HEK293 (cell line): ENCODE measurements at regions not wholly inside any gene's neighbourhood (a gene's known extent, or its start where the extent isn't known, plus 50 kb on each side); places are given as distances from the start of the nearest gene placed in this dataset.

Source experiments
- CTCF ChIA-PET: fragments of 350-600 bp; formaldehyde crosslinking; extraction: SDS; loops from one replicate; lab custom pipeline; 2021; ENCODE audit warnings: antibody characterized with exemption; lab: Yijun Ruan, JAX
- POLR2A ChIA-PET: fragments of 300-600 bp; formaldehyde crosslinking; extraction: SDS; loops from one replicate; lab custom pipeline; 2020; ENCODE audit warnings: antibody characterized with exemption, inconsistent platforms; lab: Yijun Ruan, JAX
- H3K27ac ChIP-seq: fragments of 200-500 bp; sonication (Bioruptor generic); 2 replicates; pipeline ENCODE4 v1.5.1; 2014; ENCODE audit warnings: low read depth, low read length, control low read depth, inconsistent platforms; ENCODE audit errors: extremely low read depth
- H3K36me3 ChIP-seq, 2 experiments: fragments of 200-500 bp in 1 of 2; sonication (Bioruptor generic) in 1 of 2; 1 replicate in 1 of 2; 2 replicates in 1 of 2; pipeline ENCODE4 v1.5.1; 2014 to 2017; ENCODE audit warnings: inconsistent platforms in 2 of 2, low read length in 2 of 2; ENCODE audit not compliant: control insufficient read depth in 2 of 2, insufficient read depth in 1 of 2
- H3K4me1 ChIP-seq: fragments of 200-500 bp; sonication (Bioruptor generic); 2 replicates; pipeline ENCODE4 v1.5.1; 2014; ENCODE audit warnings: mild to moderate bottlenecking, low read length, inconsistent platforms; ENCODE audit not compliant: control insufficient read depth, insufficient read depth
- H3K4me3 ChIP-seq: 2 replicates; pipeline ENCODE4 v1.5.1; 2011; ENCODE audit warnings: low read depth, mild to moderate bottlenecking, control low read depth, low read length, moderate library complexity
- H3K9me3 ChIP-seq: fragments of 200-500 bp; sonication (Bioruptor generic); 2 replicates; pipeline ENCODE4 v1.5.1; 2014; ENCODE audit warnings: low read depth, low read length, inconsistent platforms; ENCODE audit not compliant: control insufficient read depth, insufficient read depth
- GLIS2 ChIP-seq: fragments of 450-650 bp; formaldehyde crosslinking; IDR thresholded peaks from 2 replicates; pipeline ENCODE4 v1.5.1; 2016; ENCODE audit warnings: missing biosample characterization, missing genetic modification characterization
- SCRT1 ChIP-seq: fragments of 450-650 bp; formaldehyde crosslinking; IDR thresholded peaks from 2 replicates; pipeline ENCODE4 v1.5.1; 2016; ENCODE audit warnings: missing biosample characterization, missing genetic modification characterization, borderline replicate concordance
- SETDB1 ChIP-seq: IDR thresholded peaks from one replicate; pipeline ENCODE4 v1.6.1; 2017; ENCODE audit warnings: mild to moderate bottlenecking, low read length, moderate library complexity, mixed read lengths; ENCODE audit not compliant: insufficient read length
- SP7 ChIP-seq: fragments of 450-650 bp; formaldehyde crosslinking; IDR thresholded peaks from 2 replicates; pipeline ENCODE4 v1.5.1; 2016; ENCODE audit warnings: missing biosample characterization, missing genetic modification characterization
- TRIM28 ChIP-seq: IDR thresholded peaks from 2 replicates; pipeline ENCODE4 v1.6.1; 2011; ENCODE audit warnings: low read length, control low read depth, borderline replicate concordance
- ZBTB1 ChIP-seq: fragments of 450-650 bp; formaldehyde crosslinking; IDR thresholded peaks from 2 replicates; pipeline ENCODE4 v1.5.1; 2016; ENCODE audit warnings: missing biosample characterization, missing genetic modification characterization
- ZBTB17 ChIP-seq: fragments of 450-650 bp; formaldehyde crosslinking; IDR thresholded peaks from 2 replicates; pipeline ENCODE4 v1.5.1; 2016; ENCODE audit warnings: missing biosample characterization, missing genetic modification characterization
- ZBTB20 ChIP-seq: fragments of 450-650 bp; formaldehyde crosslinking; IDR thresholded peaks from 2 replicates; pipeline ENCODE4 v1.5.1; 2016; ENCODE audit warnings: missing biosample characterization, missing genetic modification characterization
- ZBTB8A ChIP-seq: fragments of 450-650 bp; formaldehyde crosslinking; IDR thresholded peaks from 2 replicates; pipeline ENCODE4 v1.5.1; 2016; ENCODE audit warnings: missing biosample characterization, missing genetic modification characterization
- ZIC2 ChIP-seq: fragments of 450-650 bp; formaldehyde crosslinking; IDR thresholded peaks from 2 replicates; pipeline ENCODE4 v1.5.1; 2016; ENCODE audit warnings: missing biosample characterization, missing genetic modification characterization
- ZNF133 ChIP-seq: fragments of 450-650 bp; formaldehyde crosslinking; IDR thresholded peaks from 2 replicates; pipeline ENCODE4 v1.5.1; 2016; ENCODE audit warnings: missing biosample characterization, missing genetic modification characterization
- ZNF184 ChIP-seq: fragments of 450-650 bp; IDR thresholded peaks from 2 replicates; pipeline ENCODE4 v1.5.1; 2018; ENCODE audit warnings: missing biosample characterization, mild to moderate bottlenecking, missing genetic modification characterization
- ZNF2 ChIP-seq: fragments of 450-650 bp; formaldehyde crosslinking; IDR thresholded peaks from 2 replicates; pipeline ENCODE4 v1.5.1; 2016; ENCODE audit warnings: missing biosample characterization, missing genetic modification characterization
- ZNF311 ChIP-seq: fragments of 450-650 bp; formaldehyde crosslinking; IDR thresholded peaks from 2 replicates; pipeline ENCODE4 v1.5.1; 2017; ENCODE audit warnings: missing biosample characterization, missing genetic modification characterization, borderline replicate concordance
- ZNF324 ChIP-seq: fragments of 450-650 bp; formaldehyde crosslinking; IDR thresholded peaks from 2 replicates; pipeline ENCODE4 v1.5.1; 2016; ENCODE audit warnings: missing biosample characterization, missing genetic modification characterization
- ZNF391 ChIP-seq: fragments of 450-650 bp; formaldehyde crosslinking; IDR thresholded peaks from 2 replicates; pipeline ENCODE4 v1.5.1; 2016; ENCODE audit warnings: low read depth, missing biosample characterization, missing genetic modification characterization, borderline replicate concordance
- ZNF416 ChIP-seq: fragments of 450-650 bp; formaldehyde crosslinking; IDR thresholded peaks from 2 replicates; pipeline ENCODE4 v1.5.1; 2016; ENCODE audit warnings: missing biosample characterization, missing genetic modification characterization
- ZNF473 ChIP-seq: fragments of 450-650 bp; formaldehyde crosslinking; IDR thresholded peaks from 2 replicates; pipeline ENCODE4 v1.5.1; 2017; ENCODE audit warnings: missing biosample characterization, missing genetic modification characterization
- ZNF48 ChIP-seq: fragments of 450-650 bp; formaldehyde crosslinking; IDR thresholded peaks from 2 replicates; pipeline ENCODE4 v1.5.1; 2016; ENCODE audit warnings: missing biosample characterization, missing genetic modification characterization
- ZNF521 ChIP-seq: fragments of 450-650 bp; formaldehyde crosslinking; IDR thresholded peaks from 2 replicates; pipeline ENCODE4 v1.5.1; 2017; ENCODE audit warnings: missing biosample characterization, mild to moderate bottlenecking, missing genetic modification characterization
- ZNF561 ChIP-seq: fragments of 450-650 bp; IDR thresholded peaks from 2 replicates; pipeline ENCODE4 v1.5.1; 2018; ENCODE audit warnings: missing biosample characterization, missing genetic modification characterization, borderline replicate concordance
- ZNF677 ChIP-seq: fragments of 450-650 bp; IDR thresholded peaks from 2 replicates; pipeline ENCODE4 v1.5.0; 2018; ENCODE audit warnings: missing biosample characterization, mild to moderate bottlenecking, missing genetic modification characterization, moderate library complexity
- ZNF785 ChIP-seq: fragments of 450-650 bp; formaldehyde crosslinking; IDR thresholded peaks from 2 replicates; pipeline ENCODE4 v1.5.1; 2016; ENCODE audit warnings: missing biosample characterization, missing genetic modification characterization
- ZNF791 ChIP-seq: fragments of 450-650 bp; formaldehyde crosslinking; IDR thresholded peaks from 2 replicates; pipeline ENCODE4 v1.5.1; 2016; ENCODE audit warnings: missing biosample characterization, missing genetic modification characterization
- TF ChIP-seq, protein P1 (sequence below): fragments of 450-650 bp; formaldehyde crosslinking; IDR thresholded peaks from 2 replicates; pipeline ENCODE4 v1.5.1; 2016; ENCODE audit warnings: missing biosample characterization, missing genetic modification characterization
- TF ChIP-seq, protein P2 (sequence below): fragments of 450-650 bp; formaldehyde crosslinking; IDR thresholded peaks from 2 replicates; pipeline ENCODE4 v1.5.1; 2017; ENCODE audit warnings: missing biosample characterization, missing genetic modification characterization
- TF ChIP-seq, protein P3 (sequence below): fragments of 450-650 bp; formaldehyde crosslinking; IDR thresholded peaks from 2 replicates; pipeline ENCODE4 v1.5.1; 2016; ENCODE audit warnings: missing biosample characterization, missing genetic modification characterization

DNA sequence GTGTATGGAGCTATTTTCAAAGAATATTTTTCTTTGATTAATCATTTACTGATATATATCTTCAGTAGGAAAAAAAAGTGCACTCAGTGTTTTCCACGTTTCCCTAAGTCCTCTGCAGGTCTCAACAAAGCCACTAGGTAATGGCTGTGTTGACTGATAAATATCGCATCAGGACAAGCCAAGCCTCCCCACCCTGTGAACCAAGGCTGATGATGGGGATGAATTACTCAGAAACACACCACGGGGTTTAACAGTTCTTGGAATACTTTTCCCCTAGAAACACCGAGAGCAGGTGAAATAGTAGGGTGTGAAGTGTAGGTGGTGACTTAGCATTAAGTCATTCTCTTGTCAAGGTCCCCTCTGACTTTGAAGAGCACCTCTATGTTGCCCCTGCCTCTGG, 423.5 kb upstream of the IGFBP3 start:
- no peak overlapping the region for H3K27ac ChIP-seq
- TF ChIP-seq ZNF324 (no peak), ZNF521 (tag by site-specific recombination) (no peak), ZBTB8A (tag by site-specific recombination) (no peak), ZNF48 (tag by site-specific recombination) (no peak), ZNF473 (tag by site-specific recombination) (no peak), SETDB1 (no peak), GLIS2 (tag by site-specific recombination) (no peak), ZNF184 (tag by site-specific recombination) (no peak), ZNF311 (no peak), ZNF2 (tag by site-specific recombination) (no peak), ZBTB17 (tag by site-specific recombination) (no peak), ZNF133 (no peak)
- TF ChIP-seq, protein P1, sequence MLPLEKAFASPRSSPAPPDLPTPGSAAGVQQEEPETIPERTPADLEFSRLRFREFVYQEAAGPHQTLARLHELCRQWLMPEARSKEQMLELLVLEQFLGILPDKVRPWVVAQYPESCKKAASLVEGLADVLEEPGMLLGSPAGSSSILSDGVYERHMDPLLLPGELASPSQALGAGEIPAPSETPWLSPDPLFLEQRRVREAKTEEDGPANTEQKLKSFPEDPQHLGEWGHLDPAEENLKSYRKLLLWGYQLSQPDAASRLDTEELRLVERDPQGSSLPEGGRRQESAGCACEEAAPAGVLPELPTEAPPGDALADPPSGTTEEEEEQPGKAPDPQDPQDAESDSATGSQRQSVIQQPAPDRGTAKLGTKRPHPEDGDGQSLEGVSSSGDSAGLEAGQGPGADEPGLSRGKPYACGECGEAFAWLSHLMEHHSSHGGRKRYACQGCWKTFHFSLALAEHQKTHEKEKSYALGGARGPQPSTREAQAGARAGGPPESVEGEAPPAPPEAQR (tag by site-specific recombination) = no peak
- ChIA-PET POLR2A (no interaction called here), CTCF (interaction anchor here (3.0 kb wide), 1 partner anchor 422 kb away, joined by 12 read pairs; the partner anchor contains the start of gene IGFBP3)
- H3K36me3 ChIP-seq = no peaks in the 10 kb centered on the region
- H3K9me3 ChIP-seq = no peaks in the 10 kb centered on the region
- H3K4me3 ChIP-seq = no peak overlapping the region
- no peaks in the 10 kb centered on the region for H3K4me1 ChIP-seq

DNA sequence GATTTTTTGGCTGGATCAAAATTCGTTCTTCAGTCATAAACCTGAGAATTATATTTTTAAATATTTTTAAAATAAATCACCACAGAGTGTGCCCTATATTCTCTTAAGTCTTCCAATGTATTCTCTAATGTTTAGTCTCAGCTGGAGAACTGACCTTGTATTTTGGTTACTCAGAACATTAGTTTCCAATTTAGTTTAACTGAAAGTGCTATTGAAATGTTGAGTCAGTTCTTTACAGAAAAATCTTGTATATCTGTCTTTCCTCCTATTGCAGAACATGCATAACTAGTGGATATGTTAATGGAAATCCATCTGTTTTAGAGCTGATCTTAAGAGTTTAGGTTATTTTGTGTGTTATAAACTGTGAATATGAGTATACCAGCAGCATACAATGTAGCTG, 422.7 kb upstream of the IGFBP3 start:
- no peaks in the 10 kb centered on the region for H3K9me3 ChIP-seq
- no peaks in the 10 kb centered on the region for H3K36me3 ChIP-seq
- H3K4me3 ChIP-seq = no peak overlapping the region
- H3K4me1 ChIP-seq = no peaks in the 10 kb centered on the region
- TF ChIP-seq ZIC2 (tag by site-specific recombination) = no peak
- TF ChIP-seq, protein P2, sequence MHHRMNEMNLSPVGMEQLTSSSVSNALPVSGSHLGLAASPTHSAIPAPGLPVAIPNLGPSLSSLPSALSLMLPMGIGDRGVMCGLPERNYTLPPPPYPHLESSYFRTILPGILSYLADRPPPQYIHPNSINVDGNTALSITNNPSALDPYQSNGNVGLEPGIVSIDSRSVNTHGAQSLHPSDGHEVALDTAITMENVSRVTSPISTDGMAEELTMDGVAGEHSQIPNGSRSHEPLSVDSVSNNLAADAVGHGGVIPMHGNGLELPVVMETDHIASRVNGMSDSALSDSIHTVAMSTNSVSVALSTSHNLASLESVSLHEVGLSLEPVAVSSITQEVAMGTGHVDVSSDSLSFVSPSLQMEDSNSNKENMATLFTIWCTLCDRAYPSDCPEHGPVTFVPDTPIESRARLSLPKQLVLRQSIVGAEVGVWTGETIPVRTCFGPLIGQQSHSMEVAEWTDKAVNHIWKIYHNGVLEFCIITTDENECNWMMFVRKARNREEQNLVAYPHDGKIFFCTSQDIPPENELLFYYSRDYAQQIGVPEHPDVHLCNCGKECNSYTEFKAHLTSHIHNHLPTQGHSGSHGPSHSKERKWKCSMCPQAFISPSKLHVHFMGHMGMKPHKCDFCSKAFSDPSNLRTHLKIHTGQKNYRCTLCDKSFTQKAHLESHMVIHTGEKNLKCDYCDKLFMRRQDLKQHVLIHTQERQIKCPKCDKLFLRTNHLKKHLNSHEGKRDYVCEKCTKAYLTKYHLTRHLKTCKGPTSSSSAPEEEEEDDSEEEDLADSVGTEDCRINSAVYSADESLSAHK (tag by site-specific recombination) = no peak
- TF ChIP-seq TRIM28 = no peak
- TF ChIP-seq ZNF677 (tag by site-specific recombination) = no peak
- TF ChIP-seq SCRT1 (tag by site-specific recombination) = no peak
- TF ChIP-seq ZNF785 = no peak
- TF ChIP-seq ZNF561 = no peak
- no peak for TF ChIP-seq ZNF391 (tag by site-specific recombination)
- TF ChIP-seq ZBTB1 (tag by site-specific recombination) = no peak
- TF ChIP-seq ZBTB20 (tag by site-specific recombination) = no peak
- no peak for TF ChIP-seq ZNF416 (tag by site-specific recombination)
- TF ChIP-seq SP7 (tag by site-specific recombination) = no peak
- TF ChIP-seq, protein P3, sequence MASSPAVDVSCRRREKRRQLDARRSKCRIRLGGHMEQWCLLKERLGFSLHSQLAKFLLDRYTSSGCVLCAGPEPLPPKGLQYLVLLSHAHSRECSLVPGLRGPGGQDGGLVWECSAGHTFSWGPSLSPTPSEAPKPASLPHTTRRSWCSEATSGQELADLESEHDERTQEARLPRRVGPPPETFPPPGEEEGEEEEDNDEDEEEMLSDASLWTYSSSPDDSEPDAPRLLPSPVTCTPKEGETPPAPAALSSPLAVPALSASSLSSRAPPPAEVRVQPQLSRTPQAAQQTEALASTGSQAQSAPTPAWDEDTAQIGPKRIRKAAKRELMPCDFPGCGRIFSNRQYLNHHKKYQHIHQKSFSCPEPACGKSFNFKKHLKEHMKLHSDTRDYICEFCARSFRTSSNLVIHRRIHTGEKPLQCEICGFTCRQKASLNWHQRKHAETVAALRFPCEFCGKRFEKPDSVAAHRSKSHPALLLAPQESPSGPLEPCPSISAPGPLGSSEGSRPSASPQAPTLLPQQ (tag by site-specific recombination) = no peak
- no peak for TF ChIP-seq ZNF791 (tag by site-specific recombination)
- no peak for TF ChIP-seq ZNF184 (tag by site-specific recombination)
- TF ChIP-seq, all 188 proteins: peak for 0
- POLR2A ChIA-PET = no interaction called here
- no peak overlapping the region for H3K27ac ChIP-seq
- CTCF ChIA-PET = interaction anchor here (0.7 to 3.0 kb wide), 2 partner anchors 311 to 422 kb away, joined by 3 to 12 read pairs; partner anchors contain the start of gene IGFBP3
